IMR-90 (cell line): ENCODE measurements at regions not wholly inside any gene's neighbourhood (a gene's known extent, or its start where the extent isn't known, plus 50 kb on each side); places are given as distances from the start of the nearest gene placed in this dataset.

Experiments used
- CEBPB ChIP-seq: IDR thresholded peaks from 2 replicates; pipeline ENCODE4 v1.6.1; 2012; ENCODE audit warnings: low read depth, low read length, improper control_type of control experiment
- CHD1 ChIP-seq: IDR thresholded peaks from 2 replicates; pipeline ENCODE4 v1.6.1; 2012; ENCODE audit warnings: low read depth, low read length, improper control_type of control experiment
- CTCF ChIP-seq: conservative IDR thresholded peaks from 2 replicates; pipeline ENCODE4 v1.5.1; 2012; ENCODE audit warnings: mild to moderate bottlenecking, low read depth, low read length, improper control_type of control experiment
- ELK1 ChIP-seq: fragments of 150-350 bp; IDR thresholded peaks from 2 replicates; pipeline ENCODE4 v1.6.1; 2016; ENCODE audit warnings: low read depth, mild to moderate bottlenecking, low read length, moderate library complexity, borderline replicate concordance
- FOS ChIP-seq: fragments of 150-350 bp; IDR thresholded peaks from 2 replicates; pipeline ENCODE4 v1.6.1; 2016; ENCODE audit warnings: low read depth, low read length
- MAFK ChIP-seq: IDR thresholded peaks from 2 replicates; pipeline ENCODE4 v1.6.1; 2012; ENCODE audit warnings: low read depth, low read length, improper control_type of control experiment
- MAZ ChIP-seq: IDR thresholded peaks from 2 replicates; pipeline ENCODE4 v1.6.1; 2012; ENCODE audit warnings: low read depth, mild to moderate bottlenecking, low read length, improper control_type of control experiment, moderate library complexity, borderline replicate concordance
- MXI1 ChIP-seq: IDR thresholded peaks from 2 replicates; pipeline ENCODE4 v1.6.1; 2012; ENCODE audit warnings: low read depth, mild to moderate bottlenecking, low read length, moderate library complexity, borderline replicate concordance
- POLR2A ChIP-seq: IDR thresholded peaks from 2 replicates; pipeline ENCODE4 v1.6.1; 2012; ENCODE audit warnings: mild to moderate bottlenecking, low read depth, low read length
- RAD21 ChIP-seq: IDR thresholded peaks from 2 replicates; pipeline ENCODE4 v1.6.1; 2012; ENCODE audit warnings: low read length, improper control_type of control experiment
- RCOR1 ChIP-seq: IDR thresholded peaks from 2 replicates; pipeline ENCODE4 v1.6.1; 2012; ENCODE audit warnings: mild to moderate bottlenecking, low read length, improper control_type of control experiment; ENCODE audit not compliant: insufficient replicate concordance
- RFX5 ChIP-seq: IDR thresholded peaks from 2 replicates; pipeline ENCODE4 v1.8.0; 2012; ENCODE audit warnings: low read depth, mild to moderate bottlenecking, low read length, moderate library complexity

- no peak for TF ChIP-seq FOS
- no peak for TF ChIP-seq CTCF
- no peak for TF ChIP-seq ELK1
- TF ChIP-seq POLR2A = no peak
- TF ChIP-seq RAD21 = no peak
- TF ChIP-seq MAZ = no peak
- no peak for TF ChIP-seq MXI1
- no peak for TF ChIP-seq RCOR1
- no peak for TF ChIP-seq CEBPB
- no peak for TF ChIP-seq MAFK
- no peak for TF ChIP-seq RFX5
- no peak for TF ChIP-seq CHD1
Observed at GRCh38 chr13:37164635-37165034, 59.2 kb upstream of the CSNK1A1L start.
